ENCODE measurements at regions not wholly inside any gene's neighbourhood (a gene's known extent, or its start where the extent isn't known, plus 50 kb on each side); places are given as distances from the start of the nearest gene placed in this dataset.

DNA sequence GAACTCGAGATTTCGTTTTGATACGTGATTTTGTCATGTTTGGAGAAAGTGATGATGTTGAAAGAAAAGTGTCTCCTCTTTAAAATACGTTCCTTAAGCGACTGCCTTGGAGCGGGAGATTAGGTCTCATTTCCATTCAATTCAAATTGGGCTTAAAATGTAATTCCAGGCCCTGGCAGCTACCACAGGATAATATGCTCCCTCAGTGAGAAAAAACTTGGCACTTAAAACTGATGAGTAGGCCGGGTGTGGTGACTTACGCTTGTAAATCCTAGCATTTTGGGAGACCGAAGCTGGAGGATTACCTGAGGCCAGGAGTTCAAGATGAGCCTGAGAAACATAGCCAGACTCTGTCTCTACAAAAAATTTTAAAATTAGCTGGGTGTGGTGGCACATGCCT lies 146.3 kb upstream of the L3MBTL4 start:
- Histone ChIP-seq H3K9me3 (ENCODE audit: control insufficient read depth in 1 of 2, insufficient read depth in 1 of 2, low read depth in 1 of 2, low read length in 2 of 2) (peaks cover 4 to 18% of the 10 kb centered on the region in 2 experiments; a peak in 2 of 4 replicates), H3K27me3 (ENCODE audit: insufficient read depth, low read length) (no peaks in the 10 kb centered on the region), H3K4me2 (ENCODE audit: low read length) (no peak overlapping the region), H3K36me3 (ENCODE audit: control insufficient read depth in 1 of 2, insufficient read depth in 2 of 2, low read length in 2 of 2) (no peaks in the 10 kb centered on the region), H4K20me1 (ENCODE audit: insufficient read depth) (no peaks in the 10 kb centered on the region), H3K79me2 (ENCODE audit: insufficient read depth, low read length) (no peaks in the 10 kb centered on the region), H3K9me2 (ENCODE audit: insufficient read depth) (no peaks in the 10 kb centered on the region), H3K4me3 (replicated peaks in 1 of 2; ENCODE audit: low read depth in 1 of 2, low read length in 2 of 2) (no peak overlapping the region), H2AFZ (ENCODE audit: low read depth, low read length, poor library complexity, severe bottlenecking) (no peak overlapping the region), H3K4me1 (ENCODE audit: control insufficient read depth in 1 of 2, insufficient read depth in 2 of 2, low read length in 2 of 2) (no peaks in the 10 kb centered on the region), H3K27ac (ENCODE audit: low read depth, low read length) (no peak overlapping the region), H3K9ac (ENCODE audit: low read length) (no peak overlapping the region)
- intact Hi-C loops (cut with micrococcal nuclease): no loop called here
- ChIA-PET CTCF (no interaction called here), RAD21 (ENCODE audit: low non-redundant PET in 1 of 2, low total read pairs in 2 of 2, uncharacterized antibody in 2 of 2, unreplicated experiment in 2 of 2) (no interaction called here), POLR2A (no interaction called here)
- no peak for ATAC-seq
- no TSS peak for BruUV-seq (replicated peaks)
- no peak for TF ChIP-seq ZNF274 (IDR thresholded peaks at IDR 0.05; ENCODE audit: low read depth, low read length)
- TF ChIP-seq, protein P1, sequence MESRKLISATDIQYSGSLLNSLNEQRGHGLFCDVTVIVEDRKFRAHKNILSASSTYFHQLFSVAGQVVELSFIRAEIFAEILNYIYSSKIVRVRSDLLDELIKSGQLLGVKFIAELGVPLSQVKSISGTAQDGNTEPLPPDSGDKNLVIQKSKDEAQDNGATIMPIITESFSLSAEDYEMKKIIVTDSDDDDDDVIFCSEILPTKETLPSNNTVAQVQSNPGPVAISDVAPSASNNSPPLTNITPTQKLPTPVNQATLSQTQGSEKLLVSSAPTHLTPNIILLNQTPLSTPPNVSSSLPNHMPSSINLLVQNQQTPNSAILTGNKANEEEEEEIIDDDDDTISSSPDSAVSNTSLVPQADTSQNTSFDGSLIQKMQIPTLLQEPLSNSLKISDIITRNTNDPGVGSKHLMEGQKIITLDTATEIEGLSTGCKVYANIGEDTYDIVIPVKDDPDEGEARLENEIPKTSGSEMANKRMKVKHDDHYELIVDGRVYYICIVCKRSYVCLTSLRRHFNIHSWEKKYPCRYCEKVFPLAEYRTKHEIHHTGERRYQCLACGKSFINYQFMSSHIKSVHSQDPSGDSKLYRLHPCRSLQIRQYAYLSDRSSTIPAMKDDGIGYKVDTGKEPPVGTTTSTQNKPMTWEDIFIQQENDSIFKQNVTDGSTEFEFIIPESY (IDR thresholded peaks at IDR 0.05; ENCODE audit: extremely low read depth, insufficient replicate concordance, low read length): no peak
- TF ChIP-seq ZFX (IDR thresholded peaks at IDR 0.05): no peak
- TF ChIP-seq, protein P2, sequence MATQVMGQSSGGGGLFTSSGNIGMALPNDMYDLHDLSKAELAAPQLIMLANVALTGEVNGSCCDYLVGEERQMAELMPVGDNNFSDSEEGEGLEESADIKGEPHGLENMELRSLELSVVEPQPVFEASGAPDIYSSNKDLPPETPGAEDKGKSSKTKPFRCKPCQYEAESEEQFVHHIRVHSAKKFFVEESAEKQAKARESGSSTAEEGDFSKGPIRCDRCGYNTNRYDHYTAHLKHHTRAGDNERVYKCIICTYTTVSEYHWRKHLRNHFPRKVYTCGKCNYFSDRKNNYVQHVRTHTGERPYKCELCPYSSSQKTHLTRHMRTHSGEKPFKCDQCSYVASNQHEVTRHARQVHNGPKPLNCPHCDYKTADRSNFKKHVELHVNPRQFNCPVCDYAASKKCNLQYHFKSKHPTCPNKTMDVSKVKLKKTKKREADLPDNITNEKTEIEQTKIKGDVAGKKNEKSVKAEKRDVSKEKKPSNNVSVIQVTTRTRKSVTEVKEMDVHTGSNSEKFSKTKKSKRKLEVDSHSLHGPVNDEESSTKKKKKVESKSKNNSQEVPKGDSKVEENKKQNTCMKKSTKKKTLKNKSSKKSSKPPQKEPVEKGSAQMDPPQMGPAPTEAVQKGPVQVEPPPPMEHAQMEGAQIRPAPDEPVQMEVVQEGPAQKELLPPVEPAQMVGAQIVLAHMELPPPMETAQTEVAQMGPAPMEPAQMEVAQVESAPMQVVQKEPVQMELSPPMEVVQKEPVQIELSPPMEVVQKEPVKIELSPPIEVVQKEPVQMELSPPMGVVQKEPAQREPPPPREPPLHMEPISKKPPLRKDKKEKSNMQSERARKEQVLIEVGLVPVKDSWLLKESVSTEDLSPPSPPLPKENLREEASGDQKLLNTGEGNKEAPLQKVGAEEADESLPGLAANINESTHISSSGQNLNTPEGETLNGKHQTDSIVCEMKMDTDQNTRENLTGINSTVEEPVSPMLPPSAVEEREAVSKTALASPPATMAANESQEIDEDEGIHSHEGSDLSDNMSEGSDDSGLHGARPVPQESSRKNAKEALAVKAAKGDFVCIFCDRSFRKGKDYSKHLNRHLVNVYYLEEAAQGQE (IDR thresholded peaks at IDR 0.05; ENCODE audit: low read depth): no peak
- TF ChIP-seq EGR1 (IDR thresholded peaks at IDR 0.05; ENCODE audit: low read depth): no peak
- no peak for TF ChIP-seq FOSL1 (IDR thresholded peaks at IDR 0.05; ENCODE audit: low read depth)
- TF ChIP-seq EZH2phosphoT487 (IDR thresholded peaks at IDR 0.05; ENCODE audit: borderline replicate concordance): no peak
- TF ChIP-seq, protein P3, sequence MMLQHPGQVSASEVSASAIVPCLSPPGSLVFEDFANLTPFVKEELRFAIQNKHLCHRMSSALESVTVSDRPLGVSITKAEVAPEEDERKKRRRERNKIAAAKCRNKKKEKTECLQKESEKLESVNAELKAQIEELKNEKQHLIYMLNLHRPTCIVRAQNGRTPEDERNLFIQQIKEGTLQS (IDR thresholded peaks at IDR 0.05): no peak
- TF ChIP-seq CBX3 (IDR thresholded peaks at IDR 0.05; ENCODE audit: low read depth): no peak
- no peak for TF ChIP-seq TCF7L2 (IDR thresholded peaks at IDR 0.05; ENCODE audit: borderline replicate concordance, extremely low read depth, insufficient read depth, insufficient read length)
- TF ChIP-seq EZH2 (IDR thresholded peaks at IDR 0.05): no peak
- no peak for DNase-seq (ENCODE audit: low read depth, low spot score)
